IMR-90 (cell line): ENCODE measurements at regions not wholly inside any gene's neighbourhood (a gene's known extent, or its start where the extent isn't known, plus 50 kb on each side); places are given as distances from the start of the nearest gene placed in this dataset.

Experiments used
- ATAC-seq: fragments of 200-7000 bp; cut with Tn5 transposase; 2 replicates; pipeline ENCODE4 v1.9.1; 2020; ENCODE audit warnings: low read depth, mild to moderate bottlenecking, moderate library complexity
- BruUV-seq: library from RNA; stranded (reverse); fragments of 400-500 nt; replicated peaks from 2 replicates; lab custom pipeline; 2021; lab: Mats Ljungman, UMichigan
- CTCF ChIA-PET: fragments of 300-600 bp; formaldehyde crosslinking; extraction: SDS; loops from one replicate; lab custom pipeline; 2021; ENCODE audit warnings: antibody characterized with exemption; lab: Yijun Ruan, JAX
- POLR2A ChIA-PET: fragments of 300-600 bp; sonication (Branson Sonifier 250); formaldehyde crosslinking; loops from one replicate; lab custom pipeline; 2022; ENCODE audit warnings: antibody characterized with exemption; ENCODE audit not compliant: unreplicated experiment; lab: Charles Lee
- DNase-seq: peaks from one replicate; pipeline ENCODE4 v3.0.0; 2013
- H2AFZ ChIP-seq: replicated peaks from 2 replicates; pipeline ENCODE3; 2013; ENCODE audit warnings: low read length, mild to moderate bottlenecking; ENCODE audit not compliant: poor library complexity
- H2AK5ac ChIP-seq: 2 replicates; pipeline ENCODE4 v1.6.1; 2013; ENCODE audit warnings: low read depth, low read length, inconsistent platforms
- H2AK9ac ChIP-seq: replicated peaks from 2 replicates; pipeline ENCODE3; 2013; ENCODE audit warnings: mild to moderate bottlenecking, low read depth, low read length, moderate library complexity; ENCODE audit not compliant: poor library complexity
- H2BK120ac ChIP-seq: 2 replicates; pipeline ENCODE4 v1.6.1; 2013; ENCODE audit warnings: low read depth, low read length, inconsistent platforms
- H2BK15ac ChIP-seq: 3 replicates; pipeline ENCODE4 v1.6.1; 2013; ENCODE audit warnings: low read depth, low read length, inconsistent platforms
- H2BK20ac ChIP-seq: 2 replicates; pipeline ENCODE4 v1.6.1; 2013; ENCODE audit warnings: low read depth, mild to moderate bottlenecking, inconsistent platforms, low read length, moderate library complexity
- H2BK5ac ChIP-seq: 2 replicates; pipeline ENCODE4 v1.6.1; 2013; ENCODE audit warnings: mild to moderate bottlenecking, low read depth, low read length, inconsistent platforms; ENCODE audit not compliant: poor library complexity, severe bottlenecking
- H3K14ac ChIP-seq: replicated peaks from 2 replicates; pipeline ENCODE4 v1.6.1; 2013; ENCODE audit warnings: low read depth, low read length, inconsistent platforms
- H3K18ac ChIP-seq: 2 replicates; pipeline ENCODE4 v1.6.1; 2013; ENCODE audit warnings: low read depth, low read length, control low read depth
- H3K23ac ChIP-seq: 2 replicates; pipeline ENCODE4 v1.6.1; 2013; ENCODE audit warnings: low read depth, low read length, inconsistent platforms
- H3K27ac ChIP-seq: 2 replicates; pipeline ENCODE4 v1.5.1; 2013; ENCODE audit warnings: mild to moderate bottlenecking, control low read depth, low read length; ENCODE audit not compliant: insufficient read depth
- H3K27me3 ChIP-seq: 2 replicates; pipeline ENCODE4 v1.6.1; 2013; ENCODE audit warnings: low read length; ENCODE audit not compliant: control insufficient read depth, insufficient read depth
- H3K36me3 ChIP-seq: 2 replicates; pipeline ENCODE4 v1.6.1; 2013; ENCODE audit warnings: low read length, mixed read lengths; ENCODE audit not compliant: control insufficient read depth, insufficient read depth
- H3K4ac ChIP-seq: 2 replicates; pipeline ENCODE4 v1.6.1; 2013; ENCODE audit warnings: low read depth, low read length, inconsistent platforms
- H3K4me1 ChIP-seq: 2 replicates; pipeline ENCODE4 v1.6.1; 2013; ENCODE audit warnings: low read length, mixed read lengths; ENCODE audit not compliant: control insufficient read depth, insufficient read depth
- H3K4me2 ChIP-seq: 2 replicates; pipeline ENCODE4 v1.6.1; 2013; ENCODE audit warnings: low read depth, mild to moderate bottlenecking, control low read depth, low read length, moderate library complexity
- H3K4me3 ChIP-seq: 2 replicates; pipeline ENCODE4 v1.5.1; 2013; ENCODE audit warnings: low read depth, mild to moderate bottlenecking, control low read depth, low read length, moderate library complexity; ENCODE audit not compliant: insufficient read depth
- H3K56ac ChIP-seq: 2 replicates; pipeline ENCODE4 v1.6.1; 2013; ENCODE audit warnings: low read length, inconsistent platforms; ENCODE audit not compliant: insufficient read depth; ENCODE audit errors: extremely low read depth
- H3K79me1 ChIP-seq, 2 experiments: 2 replicates each; pipeline ENCODE4 v1.6.1; 2013; ENCODE audit warnings: low read length in 2 of 2, inconsistent platforms in 1 of 2, low read depth in 1 of 2
- H3K9ac ChIP-seq: 2 replicates; pipeline ENCODE4 v1.6.1; 2013; ENCODE audit warnings: low read depth, low read length, control low read depth
- H3K9me1 ChIP-seq: 2 replicates; pipeline ENCODE4 v1.6.1; 2013; ENCODE audit warnings: low read length, inconsistent platforms; ENCODE audit not compliant: insufficient read depth
- H3K9me3 ChIP-seq: 2 replicates; pipeline ENCODE4 v1.6.1; 2013; ENCODE audit warnings: low read length; ENCODE audit not compliant: control insufficient read depth, insufficient read depth
- H4K20me1 ChIP-seq: 2 replicates; pipeline ENCODE4 v1.6.1; 2013; ENCODE audit warnings: low read length, inconsistent platforms; ENCODE audit not compliant: insufficient read depth
- H4K5ac ChIP-seq: 2 replicates; pipeline ENCODE4 v1.6.1; 2013; ENCODE audit warnings: mild to moderate bottlenecking, low read depth, low read length, control low read depth
- H4K8ac ChIP-seq, 2 experiments: 2 replicates each; pipeline ENCODE4 v1.6.1; 2013; ENCODE audit warnings: low read depth in 2 of 2, low read length in 2 of 2, control low read depth in 1 of 2, inconsistent platforms in 1 of 2
- H4K91ac ChIP-seq: 2 replicates; pipeline ENCODE4 v1.6.1; 2013; ENCODE audit warnings: low read depth, low read length, inconsistent platforms; ENCODE audit not compliant: insufficient read depth
- BHLHE40 ChIP-seq: fragments of 150-350 bp; IDR thresholded peaks from 2 replicates; pipeline ENCODE4 v1.6.1; 2016; ENCODE audit warnings: mild to moderate bottlenecking, low read depth, low read length
- CEBPB ChIP-seq: IDR thresholded peaks from 2 replicates; pipeline ENCODE4 v1.6.1; 2012; ENCODE audit warnings: low read depth, low read length, improper control_type of control experiment
- CHD1 ChIP-seq: IDR thresholded peaks from 2 replicates; pipeline ENCODE4 v1.6.1; 2012; ENCODE audit warnings: low read depth, low read length, improper control_type of control experiment
- FOS ChIP-seq: fragments of 150-350 bp; IDR thresholded peaks from 2 replicates; pipeline ENCODE4 v1.6.1; 2016; ENCODE audit warnings: low read depth, low read length
- MAFK ChIP-seq: IDR thresholded peaks from 2 replicates; pipeline ENCODE4 v1.6.1; 2012; ENCODE audit warnings: low read depth, low read length, improper control_type of control experiment
- NFE2L2 ChIP-seq: fragments of 150-350 bp; IDR thresholded peaks from 2 replicates; pipeline ENCODE4 v1.6.1; 2016; ENCODE audit warnings: low read depth, mild to moderate bottlenecking, low read length
- POLR2A ChIP-seq: IDR thresholded peaks from 2 replicates; pipeline ENCODE4 v1.6.1; 2012; ENCODE audit warnings: mild to moderate bottlenecking, low read depth, low read length
- RCOR1 ChIP-seq: IDR thresholded peaks from 2 replicates; pipeline ENCODE4 v1.6.1; 2012; ENCODE audit warnings: mild to moderate bottlenecking, low read length, improper control_type of control experiment; ENCODE audit not compliant: insufficient replicate concordance
- RFX5 ChIP-seq: IDR thresholded peaks from 2 replicates; pipeline ENCODE4 v1.8.0; 2012; ENCODE audit warnings: low read depth, mild to moderate bottlenecking, low read length, moderate library complexity
- SMC3 ChIP-seq: fragments of 150-350 bp; IDR thresholded peaks from 2 replicates; pipeline ENCODE4 v1.6.1; 2016; ENCODE audit warnings: low read depth, mild to moderate bottlenecking, antibody characterized with exemption, low read length, moderate library complexity
- WGBS, 2 experiments: methylation state at CpG; one replicate each; pipeline versions ENCODE4 v1.1.5 to v1.1.7; 2013; ENCODE audit warnings: missing lambda C conversion rate in 2 of 2; ENCODE audit not compliant: insufficient read length in 1 of 2; ENCODE audit errors: extremely low coverage in 2 of 2; 5-methylcytosine and 5-hydroxymethylcytosine counted together
- dilution Hi-C: fragments of 300-500 bp; cut with HindIII; formaldehyde crosslinking; loops from one replicate; pipeline ENCODE4 v1.14.3; 2018; ENCODE audit warnings: low sequenced_read_pairs; ENCODE audit not compliant: unreplicated experiment
- in situ Hi-C: fragments of 300-500 bp; cut with MboI; formaldehyde crosslinking; loops from 3 replicates; pipeline ENCODE4 v1.14.3; 2019; ENCODE audit warnings: low sequenced_read_pairs, inconsistent platforms, mixed read lengths
- intact Hi-C: fragments of 100-400 bp; cut with micrococcal nuclease; formaldehyde crosslinking; loops from 2 replicates; pipeline ENCODE4 v1.10.0; 2022
- TF ChIP-seq, protein P1 (sequence below): fragments of 150-350 bp; IDR thresholded peaks from 2 replicates; pipeline ENCODE4 v1.6.1; 2016; ENCODE audit warnings: low read depth, mild to moderate bottlenecking, low read length, moderate library complexity, borderline replicate concordance
- TF ChIP-seq, protein P2 (sequence below): conservative IDR thresholded peaks from 2 replicates; pipeline ENCODE4 v1.5.1; 2012; ENCODE audit warnings: mild to moderate bottlenecking, low read depth, low read length, improper control_type of control experiment
- TF ChIP-seq, protein P3 (sequence below): fragments of 150-350 bp; IDR thresholded peaks from 2 replicates; pipeline ENCODE4 v1.6.1; 2017; ENCODE audit warnings: mild to moderate bottlenecking, antibody characterized with exemption, low read length, low read depth

DNA sequence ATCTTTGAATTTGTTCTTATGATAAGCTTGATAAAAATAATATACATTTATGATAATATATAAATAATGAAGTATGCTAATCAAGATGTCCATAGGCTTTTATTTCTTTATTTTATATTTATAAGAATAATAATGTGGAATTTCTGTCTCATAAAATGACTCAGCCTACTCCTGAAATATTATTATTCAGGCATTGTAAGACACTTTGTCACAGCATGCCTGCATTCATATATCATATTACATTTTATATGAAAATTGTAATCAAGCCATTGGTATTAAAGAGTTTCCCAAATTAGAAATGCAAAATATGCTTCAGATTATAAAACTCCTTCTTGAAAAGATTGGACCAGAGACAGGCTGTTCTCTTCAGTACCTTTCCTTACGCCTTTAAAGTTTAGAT, 1303.7 kb upstream of the CADM2 start:
- H2BK15ac ChIP-seq = no peak overlapping the region
- H3K9ac ChIP-seq = no peak overlapping the region
- no peak overlapping the region for H3K23ac ChIP-seq
- H3K36me3 ChIP-seq = no peaks in the 10 kb centered on the region
- intact Hi-C loops (no loop called here), dilution Hi-C loops (no loop called here), in situ Hi-C loops (no loop called here)
- H3K4me1 ChIP-seq = no peaks in the 10 kb centered on the region
- H2BK5ac ChIP-seq = no peak overlapping the region
- H3K79me1 ChIP-seq = no peaks in the 10 kb centered on the region
- H3K27ac ChIP-seq = no peak overlapping the region
- H3K4ac ChIP-seq = no peak overlapping the region
- H3K56ac ChIP-seq = no peak overlapping the region
- no peak overlapping the region for H3K18ac ChIP-seq
- WGBS, 2 experiments = no CpG with 5 or more reads among the region's 1 CpG
- H3K9me3 ChIP-seq = peaks cover 1% of the 10 kb centered on the region; the same call in 1 of the 2 replicates
- no peak overlapping the region for H2BK120ac ChIP-seq
- no peak overlapping the region for H4K91ac ChIP-seq
- no peak overlapping the region for H3K4me2 ChIP-seq
- no peaks in the 10 kb centered on the region for H3K9me1 ChIP-seq
- H3K4me3 ChIP-seq = no peak overlapping the region
- TF ChIP-seq MAFK (no peak), NFE2L2 (no peak), CHD1 (no peak), RFX5 (no peak), RCOR1 (no peak), FOS (no peak), POLR2A (no peak), BHLHE40 (no peak), CEBPB (no peak), SMC3 (no peak)
- TF ChIP-seq, protein P1, sequence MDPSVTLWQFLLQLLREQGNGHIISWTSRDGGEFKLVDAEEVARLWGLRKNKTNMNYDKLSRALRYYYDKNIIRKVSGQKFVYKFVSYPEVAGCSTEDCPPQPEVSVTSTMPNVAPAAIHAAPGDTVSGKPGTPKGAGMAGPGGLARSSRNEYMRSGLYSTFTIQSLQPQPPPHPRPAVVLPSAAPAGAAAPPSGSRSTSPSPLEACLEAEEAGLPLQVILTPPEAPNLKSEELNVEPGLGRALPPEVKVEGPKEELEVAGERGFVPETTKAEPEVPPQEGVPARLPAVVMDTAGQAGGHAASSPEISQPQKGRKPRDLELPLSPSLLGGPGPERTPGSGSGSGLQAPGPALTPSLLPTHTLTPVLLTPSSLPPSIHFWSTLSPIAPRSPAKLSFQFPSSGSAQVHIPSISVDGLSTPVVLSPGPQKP = no peak
- TF ChIP-seq, protein P2, sequence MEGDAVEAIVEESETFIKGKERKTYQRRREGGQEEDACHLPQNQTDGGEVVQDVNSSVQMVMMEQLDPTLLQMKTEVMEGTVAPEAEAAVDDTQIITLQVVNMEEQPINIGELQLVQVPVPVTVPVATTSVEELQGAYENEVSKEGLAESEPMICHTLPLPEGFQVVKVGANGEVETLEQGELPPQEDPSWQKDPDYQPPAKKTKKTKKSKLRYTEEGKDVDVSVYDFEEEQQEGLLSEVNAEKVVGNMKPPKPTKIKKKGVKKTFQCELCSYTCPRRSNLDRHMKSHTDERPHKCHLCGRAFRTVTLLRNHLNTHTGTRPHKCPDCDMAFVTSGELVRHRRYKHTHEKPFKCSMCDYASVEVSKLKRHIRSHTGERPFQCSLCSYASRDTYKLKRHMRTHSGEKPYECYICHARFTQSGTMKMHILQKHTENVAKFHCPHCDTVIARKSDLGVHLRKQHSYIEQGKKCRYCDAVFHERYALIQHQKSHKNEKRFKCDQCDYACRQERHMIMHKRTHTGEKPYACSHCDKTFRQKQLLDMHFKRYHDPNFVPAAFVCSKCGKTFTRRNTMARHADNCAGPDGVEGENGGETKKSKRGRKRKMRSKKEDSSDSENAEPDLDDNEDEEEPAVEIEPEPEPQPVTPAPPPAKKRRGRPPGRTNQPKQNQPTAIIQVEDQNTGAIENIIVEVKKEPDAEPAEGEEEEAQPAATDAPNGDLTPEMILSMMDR = no peak
- TF ChIP-seq, protein P3, sequence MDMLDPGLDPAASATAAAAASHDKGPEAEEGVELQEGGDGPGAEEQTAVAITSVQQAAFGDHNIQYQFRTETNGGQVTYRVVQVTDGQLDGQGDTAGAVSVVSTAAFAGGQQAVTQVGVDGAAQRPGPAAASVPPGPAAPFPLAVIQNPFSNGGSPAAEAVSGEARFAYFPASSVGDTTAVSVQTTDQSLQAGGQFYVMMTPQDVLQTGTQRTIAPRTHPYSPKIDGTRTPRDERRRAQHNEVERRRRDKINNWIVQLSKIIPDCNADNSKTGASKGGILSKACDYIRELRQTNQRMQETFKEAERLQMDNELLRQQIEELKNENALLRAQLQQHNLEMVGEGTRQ = no peak
- H3K14ac ChIP-seq = no peak overlapping the region
- no peak overlapping the region for H4K8ac ChIP-seq
- H3K27me3 ChIP-seq = no peaks in the 10 kb centered on the region
- ATAC-seq (no peak), DNase-seq (no peak)
- no peak overlapping the region for H2AFZ ChIP-seq
- H2AK9ac ChIP-seq = no peak overlapping the region
- BruUV-seq = no TSS peak
- H2AK5ac ChIP-seq = no peak overlapping the region
- H2BK20ac ChIP-seq = no peak overlapping the region
- ChIA-PET POLR2A (no interaction called here), CTCF (no interaction called here)
- no peaks in the 10 kb centered on the region for H4K20me1 ChIP-seq
- H4K5ac ChIP-seq = no peak overlapping the region
